Upper lobe of left lung (tissue), 4 donors: ENCODE measurements at regions not wholly inside any gene's neighbourhood (a gene's known extent, or its start where the extent isn't known, plus 50 kb on each side); places are given as distances from the start of the nearest gene placed in this dataset.

ENCODE experiments used
- CTCF ChIP-seq, 6 experiments: fragments of 450-650 bp in 4 of 6; fragments of 200-600 bp in 2 of 6; sonication (generic) in 2 of 6; IDR thresholded peaks; one replicate each; pipeline ENCODE4 v1.5.1; 2016 to 2019; ENCODE audit warnings: antibody characterized with exemption in 6 of 6
- POLR2A ChIP-seq, 4 donors: fragments of 450-650 bp; IDR thresholded peaks; one replicate each; pipeline ENCODE4 v1.5.1; 2016 to 2017; ENCODE audit warnings: antibody characterized with exemption in 4 of 4, mild to moderate bottlenecking in 2 of 4

GRCh38 chr5:60084226-60084625 lies 190.7 kb upstream of the PDE4D start:
- no peak for TF ChIP-seq CTCF (IDR thresholded peaks at IDR 0.05)
- TF ChIP-seq POLR2A (IDR thresholded peaks at IDR 0.05): no peak
